ENCODE measurements at regions not wholly inside any gene's neighbourhood (a gene's known extent, or its start where the extent isn't known, plus 50 kb on each side); places are given as distances from the start of the nearest gene placed in this dataset.

DNA sequence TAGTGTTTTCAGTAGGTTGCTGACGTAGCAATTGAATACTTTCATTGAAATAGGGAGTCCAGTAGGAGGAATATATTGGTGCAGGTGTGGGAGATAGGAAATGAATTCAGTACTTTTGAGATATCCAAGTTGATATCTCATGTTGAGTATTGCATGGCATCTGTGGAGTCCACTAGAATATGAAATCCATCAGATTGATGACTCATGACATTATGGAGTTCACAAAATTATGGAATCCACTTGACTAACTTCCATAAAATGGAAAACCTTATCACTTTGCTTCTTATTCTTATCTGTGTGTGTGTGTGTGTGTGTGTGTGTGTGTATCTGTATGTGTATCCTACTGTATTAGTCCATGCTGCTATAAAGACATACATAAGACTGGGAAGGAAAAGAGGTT lies 513.5 kb upstream of the ZEB2 start:
- no peaks in the 10 kb centered on the region for H3K36me3 ChIP-seq (ENCODE audit: insufficient read depth, low read length)
- peaks cover 17% of the 10 kb centered on the region for H3K4me1 ChIP-seq (ENCODE audit: control insufficient read depth, insufficient read depth, low read length)
- no peaks in the 10 kb centered on the region for H3K27me3 ChIP-seq (ENCODE audit: control insufficient read depth, insufficient read depth, low read length)
- no peak overlapping the region for H3K9ac ChIP-seq (ENCODE audit: low read depth, low read length)
- H3K4me3 ChIP-seq (ENCODE audit: low read length), result no peak overlapping the region
- no peak overlapping the region for H3K4me2 ChIP-seq (ENCODE audit: low read length)
- no peaks in the 10 kb centered on the region for H3K9me3 ChIP-seq (replicated peaks; ENCODE audit: low read length)

DNA sequence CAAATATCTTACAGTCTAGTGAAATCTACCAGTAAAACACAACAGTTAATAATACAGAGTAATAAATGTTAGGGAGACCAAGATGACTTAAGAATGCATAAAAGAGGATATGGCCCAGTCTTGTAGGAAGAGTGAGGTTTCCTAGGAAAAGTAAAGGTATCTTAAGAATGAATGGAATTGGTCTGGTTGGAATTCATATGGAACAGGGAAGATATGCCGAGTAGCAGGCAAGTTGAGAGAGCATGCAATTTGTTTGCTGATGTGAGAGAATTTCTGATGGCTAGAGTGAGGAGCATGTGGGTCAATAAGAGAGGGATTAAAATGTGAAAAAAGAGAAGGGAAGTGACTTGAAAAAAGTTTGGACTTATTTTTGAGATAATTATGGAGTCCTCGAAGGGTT lies 512.9 kb upstream of the ZEB2 start:
- Histone ChIP-seq H3K4me3 (ENCODE audit: low read length) (no peak overlapping the region), H3K4me2 (ENCODE audit: low read length) (no peak overlapping the region), H3K9ac (ENCODE audit: low read depth, low read length) (no peak overlapping the region), H3K36me3 (ENCODE audit: insufficient read depth, low read length) (no peaks in the 10 kb centered on the region), H3K4me1 (ENCODE audit: control insufficient read depth, insufficient read depth, low read length) (peaks cover 11% of the 10 kb centered on the region), H3K9me3 (replicated peaks; ENCODE audit: low read length) (no peaks in the 10 kb centered on the region), H3K27me3 (ENCODE audit: control insufficient read depth, insufficient read depth, low read length) (no peaks in the 10 kb centered on the region)

DNA sequence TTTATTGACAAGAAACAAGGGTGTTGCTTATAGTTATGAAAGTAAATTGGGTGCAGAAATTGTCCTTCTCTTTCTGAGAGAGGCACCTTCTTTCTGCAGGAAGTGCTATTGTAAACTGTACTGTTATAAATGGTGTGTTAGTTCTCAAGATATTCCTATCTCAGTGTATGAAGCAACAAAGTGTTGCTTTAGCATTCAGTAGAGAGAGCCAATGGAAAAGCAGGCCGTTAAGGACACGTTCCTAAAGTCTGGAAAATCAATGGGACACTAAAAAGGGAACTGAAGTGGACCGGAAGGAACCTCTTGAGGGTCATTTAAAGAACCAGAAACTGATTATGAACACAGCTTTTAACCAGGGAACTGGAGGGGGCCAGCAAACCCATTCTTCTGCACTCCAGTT lies 510.0 kb upstream of the ZEB2 start:
- H3K4me3 ChIP-seq (ENCODE audit: low read length), result no peak overlapping the region
- H3K9ac ChIP-seq (ENCODE audit: low read depth, low read length), result no peak overlapping the region
- no peaks in the 10 kb centered on the region for H3K9me3 ChIP-seq (replicated peaks; ENCODE audit: low read length)
- H3K36me3 ChIP-seq (ENCODE audit: insufficient read depth, low read length), result no peaks in the 10 kb centered on the region
- H3K4me1 ChIP-seq (ENCODE audit: control insufficient read depth, insufficient read depth, low read length), result no peaks in the 10 kb centered on the region
- no peak overlapping the region for H3K4me2 ChIP-seq (ENCODE audit: low read length)
- H3K27me3 ChIP-seq (ENCODE audit: control insufficient read depth, insufficient read depth, low read length), result no peaks in the 10 kb centered on the region

GRCh38 chr2:145029081-145029480 lies 509.2 kb upstream of the ZEB2 start:
- Histone ChIP-seq H3K36me3 (ENCODE audit: insufficient read depth, low read length) (no peaks in the 10 kb centered on the region), H3K9me3 (replicated peaks; ENCODE audit: low read length) (no peaks in the 10 kb centered on the region), H3K4me1 (ENCODE audit: control insufficient read depth, insufficient read depth, low read length) (no peaks in the 10 kb centered on the region), H3K4me2 (ENCODE audit: low read length) (no peak overlapping the region), H3K9ac (ENCODE audit: low read depth, low read length) (no peak overlapping the region), H3K27me3 (ENCODE audit: control insufficient read depth, insufficient read depth, low read length) (no peaks in the 10 kb centered on the region), H3K4me3 (ENCODE audit: low read length) (no peak overlapping the region)

DNA sequence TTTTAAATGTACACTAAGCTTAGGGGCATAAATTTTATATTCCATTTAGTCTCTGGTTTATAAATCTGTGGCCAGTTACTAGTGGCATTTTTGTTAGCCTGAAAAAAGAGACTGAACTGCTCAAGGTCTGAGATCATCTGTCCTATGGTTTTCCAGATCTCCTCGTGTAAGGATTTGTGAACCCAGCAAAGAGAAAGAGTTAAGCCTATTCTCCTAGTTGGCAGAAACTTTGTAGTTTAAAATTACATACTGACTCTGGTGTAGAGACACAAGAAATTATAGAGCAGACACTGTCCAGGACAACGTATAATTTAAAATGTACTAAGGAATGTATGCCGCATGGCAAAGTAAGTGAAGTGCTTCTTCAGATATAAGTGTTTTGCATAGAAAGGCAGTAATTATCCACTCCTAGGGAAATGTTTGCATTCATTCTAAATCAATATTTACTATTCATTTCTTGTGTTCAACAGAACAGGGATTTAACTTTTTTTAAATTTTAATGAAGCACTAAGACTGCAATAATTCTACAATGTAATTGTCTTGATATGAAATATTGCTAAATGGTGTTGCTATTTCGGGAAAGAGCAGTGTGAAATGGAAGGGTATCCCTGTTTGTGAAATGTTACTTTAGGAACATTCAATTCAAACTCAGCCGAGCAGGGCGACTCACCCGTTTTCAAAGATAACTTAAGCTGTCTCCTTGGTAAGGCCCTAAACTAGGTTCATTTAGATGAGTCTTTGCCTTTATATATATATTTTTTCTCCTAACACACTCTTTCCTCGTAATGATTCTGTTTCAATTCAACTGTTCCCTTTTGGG lies 508.4 kb upstream of the ZEB2 start:
- no peaks in the 10 kb centered on the region for H3K4me1 ChIP-seq (ENCODE audit: control insufficient read depth, insufficient read depth, low read length)
- H3K9me3 ChIP-seq (replicated peaks; ENCODE audit: low read length), result no peaks in the 10 kb centered on the region
- no peak overlapping the region for H3K4me3 ChIP-seq (ENCODE audit: low read length)
- no peak overlapping the region for H3K9ac ChIP-seq (ENCODE audit: low read depth, low read length)
- H3K27me3 ChIP-seq (ENCODE audit: control insufficient read depth, insufficient read depth, low read length), result no peaks in the 10 kb centered on the region
- no peak overlapping the region for H3K4me2 ChIP-seq (ENCODE audit: low read length)
- H3K36me3 ChIP-seq (ENCODE audit: insufficient read depth, low read length), result no peaks in the 10 kb centered on the region

- no peak overlapping the region for H3K4me3 ChIP-seq (ENCODE audit: low read length)
- no peak overlapping the region for H3K9ac ChIP-seq (ENCODE audit: low read depth, low read length)
- H3K4me1 ChIP-seq (ENCODE audit: control insufficient read depth, insufficient read depth, low read length), result peaks cover 8% of the 10 kb centered on the region
- no peaks in the 10 kb centered on the region for H3K36me3 ChIP-seq (ENCODE audit: insufficient read depth, low read length)
- H3K27me3 ChIP-seq (ENCODE audit: control insufficient read depth, insufficient read depth, low read length), result no peaks in the 10 kb centered on the region
- no peaks in the 10 kb centered on the region for H3K9me3 ChIP-seq (replicated peaks; ENCODE audit: low read length)
- H3K4me2 ChIP-seq (ENCODE audit: low read length), result no peak overlapping the region
These were observed 506.8 kb upstream of the ZEB2 start for GRCh38 chr2:145026456-145027455.

- H3K4me3 ChIP-seq (ENCODE audit: low read length), result no peak overlapping the region
- no peak overlapping the region for H3K9ac ChIP-seq (ENCODE audit: low read depth, low read length)
- H3K27me3 ChIP-seq (ENCODE audit: control insufficient read depth, insufficient read depth, low read length), result no peaks in the 10 kb centered on the region
- no peaks in the 10 kb centered on the region for H3K9me3 ChIP-seq (replicated peaks; ENCODE audit: low read length)
- no peaks in the 10 kb centered on the region for H3K36me3 ChIP-seq (ENCODE audit: insufficient read depth, low read length)
- no peak overlapping the region for H3K4me2 ChIP-seq (ENCODE audit: low read length)
- peaks cover 8% of the 10 kb centered on the region for H3K4me1 ChIP-seq (ENCODE audit: control insufficient read depth, insufficient read depth, low read length)
These were observed 505.5 kb upstream of the ZEB2 start for GRCh38 chr2:145025382-145025781.

GRCh38 chr2:145023334-145023934 lies 503.5 kb upstream of the ZEB2 start:
- Histone ChIP-seq H3K27me3 (ENCODE audit: control insufficient read depth, insufficient read depth, low read length) (no peaks in the 10 kb centered on the region), H3K36me3 (ENCODE audit: insufficient read depth, low read length) (no peaks in the 10 kb centered on the region), H3K9me3 (replicated peaks; ENCODE audit: low read length) (no peaks in the 10 kb centered on the region), H3K9ac (ENCODE audit: low read depth, low read length) (no peak overlapping the region), H3K4me3 (ENCODE audit: low read length) (no peak overlapping the region), H3K4me2 (ENCODE audit: low read length) (no peak overlapping the region), H3K4me1 (ENCODE audit: control insufficient read depth, insufficient read depth, low read length) (peaks cover 8% of the 10 kb centered on the region)

DNA sequence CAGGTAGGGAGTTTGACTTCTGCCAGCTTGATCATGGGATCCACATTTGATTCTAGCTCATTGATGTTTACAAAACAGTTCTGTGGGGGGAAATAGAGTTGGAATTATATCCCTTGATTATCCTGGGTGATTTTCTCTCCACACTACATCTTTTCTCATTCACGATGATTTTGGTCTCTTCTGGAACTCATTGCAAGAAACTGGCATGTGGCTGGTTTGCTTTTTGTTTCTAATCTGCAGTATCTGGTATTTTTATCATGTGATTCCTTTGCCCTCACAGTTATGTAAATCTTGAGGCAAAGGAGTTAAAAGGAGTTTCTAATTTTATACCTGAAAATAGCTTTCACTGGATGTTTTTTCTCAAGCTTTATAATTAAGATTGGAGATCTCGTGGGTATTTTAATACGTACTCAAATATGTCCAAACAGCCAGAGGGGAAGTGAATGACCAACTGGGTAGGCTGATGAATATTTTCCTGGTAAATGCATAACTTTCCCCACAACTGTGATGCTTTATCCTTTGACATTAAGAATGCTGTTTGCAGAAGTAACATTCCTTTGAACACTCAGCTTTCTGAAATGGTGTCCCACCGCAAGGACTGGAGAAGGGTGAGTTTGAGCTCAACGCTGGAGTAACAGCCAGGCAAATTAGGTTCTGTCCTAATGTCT lies 502.9 kb upstream of the ZEB2 start:
- Histone ChIP-seq H3K4me3 (ENCODE audit: low read length) (no peak overlapping the region), H3K36me3 (ENCODE audit: insufficient read depth, low read length) (no peaks in the 10 kb centered on the region), H3K4me2 (ENCODE audit: low read length) (no peak overlapping the region), H3K9ac (ENCODE audit: low read depth, low read length) (no peak overlapping the region), H3K9me3 (replicated peaks; ENCODE audit: low read length) (no peaks in the 10 kb centered on the region), H3K4me1 (ENCODE audit: control insufficient read depth, insufficient read depth, low read length) (peaks cover 8% of the 10 kb centered on the region), H3K27me3 (ENCODE audit: control insufficient read depth, insufficient read depth, low read length) (no peaks in the 10 kb centered on the region)

- H3K4me2 ChIP-seq (ENCODE audit: low read length), result no peak overlapping the region
- H3K4me3 ChIP-seq (ENCODE audit: low read length), result no peak overlapping the region
- no peak overlapping the region for H3K9ac ChIP-seq (ENCODE audit: low read depth, low read length)
- no peaks in the 10 kb centered on the region for H3K27me3 ChIP-seq (ENCODE audit: control insufficient read depth, insufficient read depth, low read length)
- H3K9me3 ChIP-seq (replicated peaks; ENCODE audit: low read length), result no peaks in the 10 kb centered on the region
- H3K36me3 ChIP-seq (ENCODE audit: insufficient read depth, low read length), result no peaks in the 10 kb centered on the region
- peaks cover 8% of the 10 kb centered on the region for H3K4me1 ChIP-seq (ENCODE audit: control insufficient read depth, insufficient read depth, low read length)
These were observed 502.2 kb upstream of the ZEB2 start for GRCh38 chr2:145021962-145022665.

Data from skeletal muscle satellite cell (primary cell).